HL-60 (cell line): ENCODE measurements at regions not wholly inside any gene's neighbourhood (a gene's known extent, or its start where the extent isn't known, plus 50 kb on each side); places are given as distances from the start of the nearest gene placed in this dataset.

ENCODE experiments used
- DNase-seq, 2 experiments: peaks; one replicate each; pipeline ENCODE4 v3.0.0-alpha.2; 2010 to 2020; ENCODE audit warnings: low read depth in 1 of 2, low spot score in 1 of 2
- H3K27ac ChIP-seq: fragments of 250-450 bp; sonication (Bioruptor Pico); replicated peaks from 2 replicates; pipeline ENCODE4 v1.5.1; 2020; ENCODE audit warnings: mild to moderate bottlenecking, moderate library complexity
- H3K27me3 ChIP-seq: fragments of 250-450 bp; sonication (Bioruptor Pico); 2 replicates; pipeline ENCODE4 v1.5.1; 2021; ENCODE audit warnings: mild to moderate bottlenecking, moderate library complexity; ENCODE audit not compliant: insufficient read depth, poor library complexity, severe bottlenecking
- H3K4me3 ChIP-seq: replicated peaks from 2 replicates; pipeline ENCODE4 v1.5.1; 2011; ENCODE audit warnings: mild to moderate bottlenecking, control low read depth, low read length; ENCODE audit not compliant: insufficient read depth
- CTCF ChIP-seq: IDR thresholded peaks from one replicate; pipeline ENCODE4 v1.5.1; 2011; ENCODE audit warnings: low read length, control low read depth, inconsistent platforms; ENCODE audit not compliant: insufficient read depth
- GABPA ChIP-seq: IDR thresholded peaks from 2 replicates; pipeline ENCODE4 v1.6.1; 2012; ENCODE audit warnings: low read depth
- POLR2AphosphoS5 ChIP-seq: IDR thresholded peaks from 2 replicates; pipeline ENCODE4 v1.6.1; 2012; ENCODE audit warnings: low read depth
- REST ChIP-seq: IDR thresholded peaks from 2 replicates; pipeline ENCODE4 v1.6.1; 2012; ENCODE audit warnings: low read depth; ENCODE audit not compliant: insufficient replicate concordance
- SPI1 ChIP-seq: IDR thresholded peaks from 2 replicates; pipeline ENCODE4 v1.6.1; 2012; ENCODE audit warnings: low read depth, mild to moderate bottlenecking, borderline replicate concordance

GRCh38 chr13:103805771-103806170, 739.6 kb upstream of the SLC10A2 start:
- no peak for TF ChIP-seq GABPA
- no peak for TF ChIP-seq SPI1
- TF ChIP-seq REST, result no peak
- TF ChIP-seq CTCF, result no peak
- TF ChIP-seq POLR2AphosphoS5, result no peak
- no peak overlapping the region for H3K27ac ChIP-seq

GRCh38 chr13:103803349-103803748, 737.1 kb upstream of the SLC10A2 start:
- Histone ChIP-seq H3K27me3 (no peaks in the 10 kb centered on the region), H3K27ac (no peak overlapping the region), H3K4me3 (no peak overlapping the region)
- DNase-seq, result no peak
- TF ChIP-seq GABPA (no peak), CTCF (no peak), SPI1 (no peak), REST (no peak), POLR2AphosphoS5 (no peak)

More at GRCh38 chr13:103805771-103806170, 739.6 kb upstream of the SLC10A2 start:
- Histone ChIP-seq H3K4me3 (no peak overlapping the region), H3K27me3 (no peaks in the 10 kb centered on the region)
- no peak for DNase-seq

- TF ChIP-seq SPI1 (no peak), CTCF (no peak), GABPA (no peak), REST (no peak), POLR2AphosphoS5 (no peak)
- Histone ChIP-seq H3K27ac (no peak overlapping the region), H3K27me3 (no peaks in the 10 kb centered on the region), H3K4me3 (no peak overlapping the region)
- no peak for DNase-seq
These were observed 732.8 kb upstream of the SLC10A2 start for GRCh38 chr13:103799028-103799427.
